WTC11 (cell line): ENCODE measurements at regions not wholly inside any gene's neighbourhood (a gene's known extent, or its start where the extent isn't known, plus 50 kb on each side); places are given as distances from the start of the nearest gene placed in this dataset.

ENCODE experiments used
- ATAC-seq: fragments of 200-7000 bp; cut with Tn5 transposase; 2 replicates; pipeline ENCODE4 v1.10.0; 2021; ENCODE audit warnings: mild to moderate bottlenecking, moderate library complexity
- CTCF ChIA-PET: fragments of 300-600 bp; sonication (Branson Sonifier 250); formaldehyde crosslinking; loops from one replicate; lab custom pipeline; 2021; ENCODE audit warnings: antibody characterized with exemption; lab: Charles Lee
- POLR2A ChIA-PET: fragments of 350-600 bp; sonication (Branson Sonifier 250); formaldehyde crosslinking; loops from one replicate; lab custom pipeline; 2021; ENCODE audit warnings: antibody characterized with exemption; lab: Charles Lee
- DNase-seq: peaks from one replicate; pipeline ENCODE4 v3.0.0; 2021; ENCODE audit warnings: low spot score
- H3K27ac Mint-ChIP-seq: 2 replicates; pipeline ENCODE4 v1.8.0; 2021; ENCODE audit warnings: mixed read lengths
- H3K27me3 Mint-ChIP-seq: 2 replicates; pipeline ENCODE4 v1.8.0; 2021; ENCODE audit warnings: low read depth, mild to moderate bottlenecking, moderate library complexity, mixed read lengths
- H3K36me3 Mint-ChIP-seq: 2 replicates; pipeline ENCODE4 v1.8.0; 2021; ENCODE audit warnings: mixed read lengths
- H3K4me1 Mint-ChIP-seq: 2 replicates; pipeline ENCODE4 v1.8.0; 2022; ENCODE audit warnings: mixed read lengths
- H3K4me3 Mint-ChIP-seq: 2 replicates; pipeline ENCODE4 v1.8.0; 2021; ENCODE audit warnings: mild to moderate bottlenecking, moderate library complexity, mixed read lengths
- H3K9me3 Mint-ChIP-seq: 2 replicates; pipeline ENCODE4 v1.8.0; 2021; ENCODE audit warnings: mixed read lengths
- AR ChIP-seq: fragments of 250-450 bp; sonication (Bioruptor Pico); IDR thresholded peaks from 2 replicates; pipeline ENCODE4 v1.9.0; 2021; ENCODE audit warnings: mild to moderate bottlenecking
- ATF1 ChIP-seq: sonication (generic); formaldehyde crosslinking; IDR thresholded peaks from 2 replicates; pipeline ENCODE4 v1.8.1; 2023; ENCODE audit warnings: mild to moderate bottlenecking, moderate library complexity, missing genetic modification reagents
- E2F4 ChIP-seq: sonication (generic); formaldehyde crosslinking; IDR thresholded peaks from 2 replicates; pipeline ENCODE4 v1.8.1; 2022; ENCODE audit warnings: low read depth, mild to moderate bottlenecking, moderate library complexity, missing genetic modification reagents, borderline replicate concordance
- E2F5 ChIP-seq: sonication (generic); formaldehyde crosslinking; IDR thresholded peaks from 2 replicates; pipeline ENCODE4 v1.8.1; 2022; ENCODE audit warnings: mild to moderate bottlenecking, moderate library complexity, missing genetic modification reagents
- ERG ChIP-seq: fragments of 250-450 bp; sonication (Bioruptor Pico); IDR thresholded peaks from 2 replicates; pipeline ENCODE4 v1.8.0; 2021; ENCODE audit warnings: mild to moderate bottlenecking
- FOXP1 ChIP-seq: sonication (generic); formaldehyde crosslinking; IDR thresholded peaks from 2 replicates; pipeline ENCODE4 v1.8.0; 2022; ENCODE audit warnings: missing genetic modification reagents, mild to moderate bottlenecking, moderate library complexity, borderline replicate concordance
- IRF2 ChIP-seq: sonication (generic); formaldehyde crosslinking; IDR thresholded peaks from 2 replicates; pipeline ENCODE4 v1.8.0; 2022; ENCODE audit warnings: low read depth, missing genetic modification reagents, borderline replicate concordance
- JUN ChIP-seq: sonication (generic); formaldehyde crosslinking; IDR thresholded peaks from 2 replicates; pipeline ENCODE4 v1.8.0; 2023; ENCODE audit warnings: mild to moderate bottlenecking, missing genetic modification reagents
- MXD4 ChIP-seq: fragments of 250-450 bp; sonication (Bioruptor Pico); IDR thresholded peaks from 2 replicates; pipeline ENCODE4 v1.8.0; 2021; ENCODE audit warnings: mild to moderate bottlenecking, moderate library complexity, borderline replicate concordance
- RELA ChIP-seq: sonication (generic); formaldehyde crosslinking; IDR thresholded peaks from 2 replicates; pipeline ENCODE4 v1.8.1; 2022; ENCODE audit warnings: missing genetic modification reagents, mild to moderate bottlenecking, borderline replicate concordance
- TP53 ChIP-seq: sonication (generic); formaldehyde crosslinking; IDR thresholded peaks from 2 replicates; pipeline ENCODE4 v1.8.1; 2023; ENCODE audit warnings: mild to moderate bottlenecking, missing genetic modification reagents
- ZNF138 ChIP-seq: sonication (generic); formaldehyde crosslinking; conservative IDR thresholded peaks from 2 replicates; pipeline ENCODE4 v1.8.1; 2022; ENCODE audit warnings: mild to moderate bottlenecking, moderate library complexity, missing genetic modification reagents
- ZNF219 ChIP-seq: sonication (generic); formaldehyde crosslinking; IDR thresholded peaks from 2 replicates; pipeline ENCODE4 v1.8.0; 2023; ENCODE audit warnings: missing genetic modification reagents, mild to moderate bottlenecking, borderline replicate concordance
- ZNF317 ChIP-seq: sonication (generic); formaldehyde crosslinking; IDR thresholded peaks from 2 replicates; pipeline ENCODE4 v1.8.1; 2023; ENCODE audit warnings: low read depth, mild to moderate bottlenecking, moderate library complexity, missing genetic modification reagents, borderline replicate concordance
- ZNF423 ChIP-seq: fragments of 250-450 bp; sonication (Bioruptor Pico); IDR thresholded peaks from 2 replicates; pipeline ENCODE4 v2.1.2; 2022; ENCODE audit warnings: mild to moderate bottlenecking, moderate library complexity
- ZNF512 ChIP-seq: sonication (generic); formaldehyde crosslinking; IDR thresholded peaks from 2 replicates; pipeline ENCODE4 v1.8.1; 2022; ENCODE audit warnings: missing genetic modification reagents, borderline replicate concordance
- ZNF532 ChIP-seq: fragments of 250-450 bp; sonication (Bioruptor Pico); IDR thresholded peaks from 2 replicates; pipeline ENCODE4 v1.9.0; 2021; ENCODE audit warnings: mild to moderate bottlenecking, borderline replicate concordance

GRCh38 chr6:4270776-4271175 lies 135.4 kb upstream of the ECI2 start (continued):
- TF ChIP-seq ZNF138 (CRISPR knock-in tag) (no peak), ERG (CRISPR knock-in tag) (no peak), ZNF219 (CRISPR knock-in tag) (no peak), FOXP1 (no peak), ATF1 (CRISPR knock-in tag) (no peak)

GRCh38 chr6:4270001-4270400 lies 134.6 kb upstream of the ECI2 start:
- DNase-seq (no peak), ATAC-seq (no peak)
- Mint-ChIP-seq H3K27ac (no peak overlapping the region), H3K27me3 (no peaks in the 10 kb centered on the region; the same call in 1 of the 2 replicates), H3K4me1 (peaks cover 11% of the 10 kb centered on the region), H3K4me3 (no peak overlapping the region), H3K36me3 (no peaks in the 10 kb centered on the region), H3K9me3 (peaks cover 14% of the 10 kb centered on the region)
- no peak for TF ChIP-seq AR
- TF ChIP-seq ZNF512 (CRISPR knock-in tag): no peak
- no peak for TF ChIP-seq ZNF317 (CRISPR knock-in tag)
- no peak for TF ChIP-seq MXD4
- TF ChIP-seq TP53 (CRISPR knock-in tag): no peak
- TF ChIP-seq E2F5 (CRISPR knock-in tag): no peak
- no peak for TF ChIP-seq E2F4
- no peak for TF ChIP-seq ZNF532 (CRISPR knock-in tag)
- TF ChIP-seq RELA (CRISPR knock-in tag): no peak
- TF ChIP-seq ZNF219 (CRISPR knock-in tag): no peak
- no peak for TF ChIP-seq IRF2
- no peak for TF ChIP-seq ZNF423 (CRISPR knock-in tag)
- TF ChIP-seq JUN (CRISPR knock-in tag): no peak
- CTCF ChIA-PET: no interaction called here
- POLR2A ChIA-PET: no interaction called here
